Left ventricle myocardium inferior (tissue), 1 donor: ENCODE measurements at regions not wholly inside any gene's neighbourhood (a gene's known extent, or its start where the extent isn't known, plus 50 kb on each side); places are given as distances from the start of the nearest gene placed in this dataset.
"Not testable (repeated sequence)": the region's sequence is repeated elsewhere in the genome, so short reads cannot be mapped to it uniquely, and the experiment has no call there.

ENCODE experiments used
- DNase-seq: peaks from one replicate; pipeline ENCODE4 v3.0.0-alpha.2; 2020
- H3K27ac ChIP-seq: fragments of 200-600 bp; replicated peaks from 2 replicates; pipeline ENCODE4 v1.8.0; 2021
- H3K27me3 ChIP-seq: fragments of 200-600 bp; 2 replicates; pipeline ENCODE4 v1.8.0; 2021; ENCODE audit warnings: low read depth
- H3K36me3 ChIP-seq: fragments of 200-600 bp; 2 replicates; pipeline ENCODE4 v1.8.0; 2021
- H3K4me1 ChIP-seq: fragments of 200-600 bp; 2 replicates; pipeline ENCODE4 v1.8.0; 2021
- H3K4me3 ChIP-seq: fragments of 200-600 bp; 2 replicates; pipeline ENCODE4 v1.8.0; 2021; ENCODE audit warnings: mild to moderate bottlenecking, moderate library complexity
- H3K9me3 ChIP-seq: fragments of 200-600 bp; replicated peaks from 2 replicates; pipeline ENCODE4 v1.8.0; 2021
- intact Hi-C: fragments of 100-400 bp; cut with micrococcal nuclease; formaldehyde crosslinking; loops from one replicate; pipeline ENCODE4 v1.11.0; 2022
- TF ChIP-seq, protein P1 (sequence below): fragments of 200-600 bp; IDR thresholded peaks from 2 replicates; pipeline ENCODE4 v1.8.0; 2021; ENCODE audit warnings: antibody characterized with exemption, mild to moderate bottlenecking, borderline replicate concordance
- donor health status: DM: no; HTN: yes; CAD: no; lungs with severe emphysema.

DNA sequence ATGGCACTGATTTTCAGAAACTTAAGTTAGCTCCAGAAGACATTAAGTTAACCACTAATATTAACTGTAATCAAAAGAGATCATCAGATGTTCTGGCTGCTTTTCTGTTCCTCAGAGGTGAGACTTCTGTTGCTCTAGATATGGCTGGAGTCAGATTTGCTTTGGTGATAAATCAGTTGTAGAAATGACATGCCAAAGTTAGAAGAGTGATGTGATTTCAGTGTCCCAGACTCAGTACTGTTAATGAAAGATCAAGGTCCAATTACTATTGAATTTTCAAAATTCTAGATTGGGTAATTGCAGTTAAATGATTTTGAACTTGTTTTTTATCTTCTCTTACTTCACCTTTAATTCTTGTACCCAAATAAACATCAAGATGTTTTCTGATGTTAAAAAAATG is 402.4 kb upstream of the SYNCRIP start:
- intact Hi-C loops: no loop called here

DNA sequence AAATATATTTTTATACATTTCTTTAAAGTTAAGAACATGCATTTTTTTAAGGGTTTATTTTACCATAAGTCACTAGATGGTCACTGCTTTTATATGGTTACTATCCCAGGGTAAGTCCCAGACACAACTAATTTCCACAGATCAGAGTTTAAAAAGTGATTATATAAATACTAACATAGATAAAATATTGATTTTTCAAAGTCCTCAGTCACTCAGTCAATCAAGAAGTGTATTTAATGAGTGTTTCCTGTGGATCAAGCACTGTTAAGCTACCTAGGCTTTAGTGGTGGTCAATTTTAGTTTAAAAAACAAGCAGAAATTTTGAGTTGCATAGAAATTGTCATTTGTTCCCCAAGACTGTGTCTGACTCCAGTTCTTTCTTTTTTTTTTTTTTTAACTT is 399.5 kb upstream of the SYNCRIP start:
- intact Hi-C loops: no loop called here
- no peaks in the 10 kb centered on the region for H3K36me3 ChIP-seq
- TF ChIP-seq, protein P1, sequence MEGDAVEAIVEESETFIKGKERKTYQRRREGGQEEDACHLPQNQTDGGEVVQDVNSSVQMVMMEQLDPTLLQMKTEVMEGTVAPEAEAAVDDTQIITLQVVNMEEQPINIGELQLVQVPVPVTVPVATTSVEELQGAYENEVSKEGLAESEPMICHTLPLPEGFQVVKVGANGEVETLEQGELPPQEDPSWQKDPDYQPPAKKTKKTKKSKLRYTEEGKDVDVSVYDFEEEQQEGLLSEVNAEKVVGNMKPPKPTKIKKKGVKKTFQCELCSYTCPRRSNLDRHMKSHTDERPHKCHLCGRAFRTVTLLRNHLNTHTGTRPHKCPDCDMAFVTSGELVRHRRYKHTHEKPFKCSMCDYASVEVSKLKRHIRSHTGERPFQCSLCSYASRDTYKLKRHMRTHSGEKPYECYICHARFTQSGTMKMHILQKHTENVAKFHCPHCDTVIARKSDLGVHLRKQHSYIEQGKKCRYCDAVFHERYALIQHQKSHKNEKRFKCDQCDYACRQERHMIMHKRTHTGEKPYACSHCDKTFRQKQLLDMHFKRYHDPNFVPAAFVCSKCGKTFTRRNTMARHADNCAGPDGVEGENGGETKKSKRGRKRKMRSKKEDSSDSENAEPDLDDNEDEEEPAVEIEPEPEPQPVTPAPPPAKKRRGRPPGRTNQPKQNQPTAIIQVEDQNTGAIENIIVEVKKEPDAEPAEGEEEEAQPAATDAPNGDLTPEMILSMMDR: no peak

More for the DNA sequence above, 402.4 kb upstream of the SYNCRIP start:
- TF ChIP-seq, protein P1: no peak
- Histone ChIP-seq H3K36me3 (no peaks in the 10 kb centered on the region), H3K4me3 (no peak overlapping the region), H3K4me1 (no peaks in the 10 kb centered on the region), H3K9me3 (peaks cover 38% of the 10 kb centered on the region), H3K27ac (no peak overlapping the region), H3K27me3 (no peaks in the 10 kb centered on the region)
- no peak for DNase-seq

DNA sequence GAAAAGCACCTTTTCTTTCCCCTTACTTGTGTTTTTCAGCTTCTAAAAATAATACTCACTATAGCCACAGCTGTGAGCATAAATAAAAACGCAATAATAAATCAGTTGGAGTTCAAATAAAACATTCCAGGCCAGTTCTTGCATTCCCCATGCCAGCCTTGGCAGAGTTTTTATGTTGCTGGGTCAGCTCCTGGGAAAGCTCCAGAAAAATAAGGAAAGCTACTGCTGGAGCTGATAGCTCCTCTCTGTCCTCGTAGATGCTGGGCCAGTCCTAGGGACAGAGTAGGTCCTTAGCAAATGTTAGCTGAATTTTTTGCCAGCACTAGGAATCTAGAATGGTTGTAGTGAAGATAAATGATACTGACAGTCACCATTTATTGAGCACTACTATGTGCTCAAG is 389.0 kb upstream of the SYNCRIP start:
- intact Hi-C loops: no loop called here
- DNase-seq: no peak
- Histone ChIP-seq H3K4me3 (no peak overlapping the region), H3K4me1 (no peaks in the 10 kb centered on the region), H3K9me3 (peaks cover 12% of the 10 kb centered on the region), H3K27me3 (no peaks in the 10 kb centered on the region), H3K27ac (no peak overlapping the region), H3K36me3 (no peaks in the 10 kb centered on the region)
- TF ChIP-seq, protein P1: no peak

More for the DNA sequence above, 399.5 kb upstream of the SYNCRIP start:
- peaks cover 17% of the 10 kb centered on the region for H3K9me3 ChIP-seq
- no peaks in the 10 kb centered on the region for H3K27me3 ChIP-seq
- no peak overlapping the region for H3K27ac ChIP-seq
- no peaks in the 10 kb centered on the region for H3K4me1 ChIP-seq
- H3K4me3 ChIP-seq: no peak overlapping the region
- no peak for DNase-seq

DNA sequence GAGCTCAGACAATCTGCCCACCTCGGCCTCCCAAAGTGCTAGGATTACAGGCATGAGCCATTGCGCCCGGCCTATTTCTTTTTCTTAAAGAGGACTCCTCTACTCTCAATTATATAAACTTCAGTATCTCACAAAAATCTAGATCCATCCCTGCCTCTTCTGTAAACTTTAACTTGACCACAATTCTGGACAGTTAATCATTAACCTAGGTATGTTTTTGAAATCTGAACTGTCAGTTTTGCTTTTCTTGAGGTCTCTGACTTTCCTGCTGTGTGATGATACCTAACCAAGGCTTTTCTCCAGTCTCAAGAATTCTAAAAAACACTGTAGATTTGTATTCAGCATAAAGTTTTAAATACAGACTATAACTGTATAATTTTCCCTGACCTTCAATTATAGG is 388.2 kb upstream of the SYNCRIP start:
- no peak overlapping the region for H3K27ac ChIP-seq
- no peak for DNase-seq
- intact Hi-C loops: no loop called here
- TF ChIP-seq, protein P1: no peak
- H3K9me3 ChIP-seq: peaks cover 12% of the 10 kb centered on the region
- no peaks in the 10 kb centered on the region for H3K27me3 ChIP-seq
- H3K4me3 ChIP-seq: no peak overlapping the region
- H3K36me3 ChIP-seq: no peaks in the 10 kb centered on the region
- no peaks in the 10 kb centered on the region for H3K4me1 ChIP-seq

DNA sequence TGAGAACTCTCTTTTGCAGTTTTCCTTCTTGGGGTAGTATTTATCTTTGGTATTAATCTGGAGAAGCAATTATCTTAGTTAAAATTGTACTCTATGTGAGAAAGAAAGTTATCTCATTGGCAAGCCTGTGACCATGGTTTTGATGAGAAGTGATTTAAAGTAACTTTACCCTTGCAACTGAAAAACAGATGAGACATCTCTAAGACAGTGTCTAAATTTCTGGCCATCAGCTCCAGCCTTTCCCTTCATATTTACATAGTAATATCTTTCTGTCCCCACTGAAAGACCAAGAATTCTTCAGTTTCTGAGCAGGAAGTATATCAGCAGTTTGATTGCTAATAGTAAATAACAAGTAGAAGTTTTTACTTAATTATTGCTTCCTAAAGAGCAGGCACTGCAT is 386.1 kb upstream of the SYNCRIP start:
- no peaks in the 10 kb centered on the region for H3K36me3 ChIP-seq
- intact Hi-C loops: no loop called here

DNA sequence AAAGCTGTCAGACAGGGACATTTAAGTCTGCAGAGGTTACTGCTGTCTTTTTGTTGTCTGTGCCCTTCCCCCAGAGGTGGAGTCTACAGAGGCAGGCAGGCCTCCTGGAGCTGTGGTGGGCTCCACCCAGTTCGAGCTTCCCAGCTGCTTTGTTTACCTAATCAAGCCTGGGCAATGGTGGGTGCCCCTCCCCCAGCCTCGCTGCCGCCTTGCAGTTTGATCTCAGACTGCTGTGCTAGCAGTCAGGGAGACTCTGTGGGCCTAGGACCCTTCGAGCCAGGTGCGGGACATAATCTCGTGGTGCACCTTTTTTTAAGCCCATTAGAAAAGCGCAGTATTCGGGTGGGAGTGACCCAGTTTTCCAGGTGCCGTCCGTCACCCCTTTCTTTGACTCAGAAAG is 384.2 kb upstream of the SYNCRIP start:
- H3K36me3 ChIP-seq, H3K27me3 ChIP-seq, H3K4me1 ChIP-seq, intact Hi-C loops, DNase-seq, H3K4me3 ChIP-seq, H3K27ac ChIP-seq, H3K9me3 ChIP-seq: not testable (repeated sequence)

More for the DNA sequence above, 386.1 kb upstream of the SYNCRIP start:
- Histone ChIP-seq H3K27me3 (no peaks in the 10 kb centered on the region), H3K27ac (no peak overlapping the region), H3K4me1 (no peaks in the 10 kb centered on the region), H3K4me3 (no peak overlapping the region), H3K9me3 (no peaks in the 10 kb centered on the region)
- TF ChIP-seq, protein P1: no peak
- no peak for DNase-seq
